ENCODE measurements at regions not wholly inside any gene's neighbourhood (a gene's known extent, or its start where the extent isn't known, plus 50 kb on each side); places are given as distances from the start of the nearest gene placed in this dataset.

DNA sequence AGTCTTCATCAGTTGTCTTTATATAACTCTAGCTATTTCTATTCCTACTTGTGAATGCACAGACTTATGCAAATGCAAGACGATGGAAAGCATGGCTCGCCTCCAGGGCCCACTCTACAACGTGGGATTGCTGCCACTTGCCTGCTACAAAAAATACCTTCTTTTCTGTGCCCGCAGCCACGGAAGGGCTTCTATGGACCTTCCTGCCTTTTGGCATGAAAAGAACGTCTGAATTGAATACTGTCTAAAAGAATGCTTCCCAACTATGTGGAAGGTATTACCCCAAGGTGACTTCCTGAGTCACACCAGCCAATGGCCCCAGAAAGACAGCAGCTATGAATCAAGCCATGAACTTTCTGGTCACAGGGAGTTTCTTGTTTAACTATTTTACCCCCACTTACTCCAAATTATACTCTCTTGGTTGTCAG is 261.2 kb downstream of the HIVEP2 start:
- no peak for DNase-seq

DNA sequence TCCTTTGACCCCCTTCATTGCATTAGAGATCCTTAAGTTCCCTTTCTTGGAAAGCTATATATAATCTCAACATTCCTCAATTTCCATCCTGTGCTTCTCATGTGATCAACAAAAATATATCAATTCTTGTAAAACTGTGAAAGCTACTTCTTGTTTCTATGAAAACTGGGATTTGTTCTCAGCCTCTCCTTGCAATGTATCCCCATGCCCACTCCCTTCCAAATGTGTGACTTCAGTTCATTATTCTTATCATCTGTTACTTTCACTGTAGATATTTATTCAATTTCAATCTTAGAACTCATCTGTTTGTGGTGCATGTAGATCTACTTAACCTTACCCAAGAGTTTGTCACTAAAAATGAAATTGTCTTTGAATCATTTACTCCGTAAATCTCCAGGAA is 260.6 kb downstream of the HIVEP2 start:
- no peak for DNase-seq

DNA sequence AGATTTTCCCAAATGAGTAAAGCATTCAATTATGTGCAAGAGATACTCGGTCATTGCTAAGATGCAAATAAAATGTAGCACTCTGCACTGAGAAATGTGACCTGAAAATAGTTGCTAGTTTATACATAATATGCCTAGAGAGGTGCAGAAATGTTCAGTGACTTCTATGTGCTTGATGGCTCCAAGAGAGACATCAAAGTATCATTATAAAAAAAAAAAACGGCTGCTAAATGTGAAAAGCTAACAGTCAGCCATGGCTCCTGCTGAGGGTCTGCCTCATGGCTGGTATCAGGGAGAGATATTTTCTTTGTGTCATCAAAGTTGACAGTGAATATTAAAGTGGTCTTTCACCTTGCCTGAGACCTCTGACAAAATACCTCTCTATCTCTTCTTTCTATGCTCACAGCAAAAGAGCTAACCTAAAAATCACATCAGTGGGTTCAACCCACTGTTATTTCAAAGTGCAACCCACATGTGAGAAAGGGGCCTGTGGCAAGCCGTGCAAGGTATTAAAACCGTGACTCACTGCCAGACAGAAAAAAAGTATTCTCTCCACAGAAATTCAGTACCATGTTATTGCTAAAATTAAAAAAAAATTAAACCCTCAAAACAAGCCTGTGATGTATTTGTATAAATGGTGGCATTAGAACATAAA is 259.0 kb downstream of the HIVEP2 start:
- DNase-seq = no peak

DNA sequence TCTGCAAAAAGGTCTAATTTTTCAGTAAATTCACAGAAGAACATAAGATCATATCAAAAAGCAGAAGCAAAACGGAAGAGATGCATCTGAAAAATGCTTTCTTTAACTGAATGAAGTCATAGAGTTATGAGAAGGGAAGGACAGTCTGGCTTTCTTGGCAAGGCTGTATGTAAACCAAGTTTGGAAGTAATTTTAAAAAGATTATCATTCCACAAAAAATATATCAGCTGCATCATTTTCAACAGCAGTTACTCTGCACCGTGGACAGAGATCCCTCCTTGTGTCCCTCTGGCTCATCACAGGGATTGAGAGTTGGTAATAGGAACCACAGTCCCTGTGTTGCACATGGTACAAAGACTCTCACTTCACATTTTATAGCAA is 258.5 kb downstream of the HIVEP2 start:
- DNase-seq = no peak

DNA sequence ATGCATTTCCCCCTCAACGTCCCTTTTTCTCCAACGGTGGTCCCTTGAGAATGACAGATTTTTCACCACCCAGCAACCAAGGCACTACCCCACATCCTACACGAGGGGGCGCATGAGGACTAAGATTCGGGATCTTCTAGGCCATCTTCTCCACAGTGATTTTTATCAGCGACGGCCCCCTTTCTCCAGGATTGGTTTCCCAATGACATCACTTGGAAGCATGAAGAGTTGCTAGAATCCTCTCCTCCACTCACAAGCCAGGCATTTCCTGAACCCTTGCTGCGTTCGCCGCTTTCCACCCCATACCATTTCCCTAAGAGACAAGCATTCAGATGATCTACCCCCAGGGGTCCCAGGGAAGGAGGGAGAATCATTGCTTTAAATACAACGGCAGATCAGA is 252.0 kb downstream of the HIVEP2 start:
- DNase-seq = peak; percentile 40

DNA sequence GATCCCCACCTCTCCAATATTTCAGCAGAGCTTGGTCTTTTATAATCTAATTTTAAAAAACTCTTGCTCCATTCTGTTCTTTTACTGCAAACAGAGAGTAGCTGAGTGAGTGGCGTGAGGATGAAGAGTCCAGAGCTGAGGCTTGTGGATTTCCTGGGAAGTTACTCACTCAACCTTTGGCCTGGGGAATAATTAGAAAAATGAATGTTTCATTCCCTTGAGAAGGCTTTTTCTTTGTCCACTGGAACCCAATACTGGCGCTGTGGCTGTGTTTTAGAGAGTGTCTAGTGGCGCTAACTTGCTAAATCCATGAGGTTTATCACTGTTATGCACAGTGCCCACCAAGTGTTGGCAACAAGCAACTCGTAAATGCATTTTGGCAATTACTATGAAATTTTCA is 251.5 kb downstream of the HIVEP2 start:
- DNase-seq = no peak

DNA sequence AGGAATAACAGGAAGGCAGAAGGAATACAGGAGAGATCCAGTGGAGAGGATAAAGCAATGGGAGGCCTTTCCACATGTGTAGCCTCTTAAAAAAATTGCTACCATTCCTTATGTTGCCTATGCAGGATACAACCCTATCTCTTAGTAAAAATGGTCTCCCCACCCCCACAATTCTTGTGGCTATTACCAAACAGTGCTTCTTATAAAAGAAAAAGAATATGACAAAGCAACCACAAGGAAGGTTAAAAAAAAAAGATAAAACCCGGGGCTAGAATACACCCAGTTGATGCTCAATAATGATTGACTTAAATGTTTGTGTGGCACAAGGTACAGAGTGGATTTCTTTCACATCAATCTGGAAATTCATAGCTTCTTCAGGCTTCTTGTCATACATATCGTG is 250.9 kb downstream of the HIVEP2 start:
- no peak for DNase-seq

DNA sequence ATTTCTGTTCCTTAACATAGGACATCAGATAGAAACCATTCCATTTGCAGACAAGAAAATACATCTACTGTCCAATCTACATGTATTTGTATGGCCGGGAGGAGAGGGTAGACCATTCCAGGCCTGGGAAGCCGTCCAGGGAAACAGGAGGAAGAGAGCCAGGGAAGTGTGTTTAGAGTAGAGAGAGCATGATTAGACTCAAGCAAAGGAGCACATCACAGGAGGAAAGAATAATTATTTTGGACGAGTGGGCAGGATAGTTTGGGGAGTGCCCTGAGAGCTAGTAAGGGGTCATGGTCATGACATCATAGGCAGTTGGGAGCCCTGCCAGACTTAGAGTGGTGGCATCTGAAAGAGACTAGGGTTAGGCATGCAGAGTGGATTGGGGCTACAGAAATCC is 250.0 kb downstream of the HIVEP2 start:
- no peak for DNase-seq

DNA sequence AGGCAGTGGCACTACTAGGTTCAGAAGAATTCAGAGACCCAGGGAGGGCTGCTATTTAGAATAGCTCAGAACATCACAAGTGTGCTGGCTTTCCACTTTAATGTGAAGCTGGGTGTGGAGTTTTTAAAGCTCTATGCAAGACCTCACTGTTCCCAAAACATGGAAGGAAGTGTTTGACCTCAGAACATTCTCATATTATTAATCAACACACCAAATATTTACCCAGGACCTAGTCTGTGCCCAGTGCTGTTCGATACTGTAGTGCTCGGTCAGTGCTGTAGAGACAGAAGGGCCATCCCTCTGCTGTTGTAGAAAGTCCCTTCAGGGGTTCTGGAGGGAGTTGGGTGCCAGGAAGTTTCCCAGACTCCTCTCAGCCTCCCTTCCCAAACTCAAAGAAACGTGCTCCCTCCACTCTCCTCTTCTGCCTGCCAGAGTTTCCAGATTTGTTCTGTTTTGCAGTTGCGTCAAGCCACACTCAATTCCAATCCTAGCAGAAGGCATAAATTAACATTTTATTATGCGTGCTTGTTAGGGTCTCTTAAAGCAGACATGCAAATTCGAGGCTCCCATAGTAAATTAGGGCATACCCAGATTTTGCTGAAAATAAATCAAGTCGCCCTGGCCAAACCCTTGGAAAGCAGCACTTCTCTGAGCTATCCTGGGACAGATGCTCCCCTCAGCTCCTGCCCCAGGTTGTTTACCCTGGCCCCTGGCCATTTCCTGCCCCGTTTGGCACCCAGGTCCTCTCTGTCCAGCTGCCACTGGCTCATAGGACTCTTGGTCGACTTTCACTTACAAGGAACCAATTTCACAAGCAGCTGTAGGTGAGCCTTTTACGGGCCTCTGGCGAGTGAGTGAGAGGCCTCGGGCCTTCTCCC is 248.6 kb downstream of the HIVEP2 start:
- DNase-seq = no peak

DNA sequence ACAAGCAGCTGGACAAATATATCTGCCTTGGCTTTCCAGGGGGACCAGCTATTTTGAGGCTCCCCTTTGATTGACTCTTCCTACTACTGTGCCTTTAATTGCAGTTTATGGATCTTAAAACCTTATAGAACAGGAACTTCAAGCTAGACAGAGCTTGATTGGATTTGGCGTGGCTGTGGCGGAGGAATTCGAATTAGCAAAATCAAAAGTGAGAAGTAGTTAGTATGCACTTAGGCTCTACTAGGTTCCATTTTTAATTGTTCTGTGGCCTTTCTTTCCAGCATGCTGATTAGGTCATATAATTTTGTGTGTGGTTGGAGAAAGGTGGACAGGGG is 248.0 kb downstream of the HIVEP2 start:
- DNase-seq = no peak

DNA sequence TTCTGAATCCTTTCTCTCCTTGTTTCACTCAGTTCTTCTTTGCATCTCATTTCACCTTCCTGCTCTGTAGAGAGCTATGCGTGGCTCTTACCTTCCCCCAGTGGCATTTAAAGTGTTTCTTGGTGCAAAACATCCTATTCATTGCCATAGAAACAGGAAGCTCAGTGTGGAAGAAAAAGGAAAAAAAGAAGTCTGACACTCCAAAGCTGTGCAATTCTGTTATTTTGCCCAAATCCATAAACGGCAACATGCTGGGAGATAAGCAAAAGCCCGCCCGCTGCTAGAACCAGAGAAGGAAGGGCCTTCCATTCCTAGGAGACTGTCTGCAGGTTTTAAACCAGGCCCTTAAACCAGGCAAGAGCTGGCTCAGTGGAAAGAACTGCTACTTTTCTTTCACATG is 247.1 kb downstream of the HIVEP2 start:
- no peak for DNase-seq

DNA sequence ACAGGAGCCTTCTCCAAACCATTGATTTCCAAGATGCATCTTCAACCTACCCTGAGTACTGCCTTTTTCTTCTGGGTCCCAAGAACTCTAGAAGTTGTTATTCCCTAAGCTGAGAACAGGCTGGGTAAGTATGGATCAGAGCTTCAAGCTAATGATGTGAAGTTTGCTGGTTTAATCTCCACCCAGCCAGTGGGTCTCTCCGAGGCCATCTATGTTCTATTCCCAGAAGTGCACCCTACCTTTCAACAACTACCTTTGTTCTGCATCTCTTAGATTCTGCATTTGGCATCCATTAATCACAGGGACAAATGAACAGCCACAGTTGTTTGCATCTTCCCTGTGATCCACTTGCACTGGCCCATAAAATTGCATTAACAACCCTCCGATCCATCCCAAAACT is 246.2 kb downstream of the HIVEP2 start:
- DNase-seq = no peak

DNA sequence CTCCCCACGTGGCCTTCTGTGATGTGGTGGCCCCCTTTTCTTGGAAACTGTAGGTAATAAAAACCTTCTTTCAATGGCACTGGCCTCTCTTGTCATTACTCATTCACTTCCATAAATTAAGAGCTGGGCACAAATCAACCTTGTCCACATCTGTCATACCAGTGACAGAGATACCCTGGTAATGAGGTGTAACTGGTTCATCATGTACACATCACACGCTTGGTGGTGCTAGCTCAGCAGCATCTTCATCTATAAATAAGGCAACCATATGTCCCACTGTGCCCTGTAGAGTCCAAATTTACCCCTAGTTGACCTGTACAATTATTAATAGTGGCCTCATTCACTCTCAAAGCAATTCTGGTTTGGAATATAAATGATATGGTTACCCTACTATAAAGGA is 245.6 kb downstream of the HIVEP2 start:
- no peak for DNase-seq

DNA sequence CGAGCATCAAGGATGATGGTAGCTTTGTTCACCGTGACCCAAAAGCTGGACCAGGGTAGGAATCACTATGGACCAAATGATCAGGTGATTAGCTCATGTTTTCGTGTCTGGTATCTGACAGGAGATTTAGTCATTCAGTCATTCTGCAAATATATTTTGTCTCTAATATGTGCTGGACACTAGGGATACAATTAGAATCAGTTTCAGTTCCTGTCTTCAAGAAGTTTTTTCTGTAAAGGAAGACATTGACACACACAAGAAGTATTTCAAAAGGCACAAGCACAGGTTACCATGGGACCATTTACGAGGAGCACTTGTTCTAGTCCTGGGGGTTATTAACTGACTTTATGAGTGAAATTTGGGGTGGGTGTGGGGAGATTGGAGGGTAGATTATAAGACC is 244.9 kb downstream of the HIVEP2 start:
- DNase-seq = no peak

DNA sequence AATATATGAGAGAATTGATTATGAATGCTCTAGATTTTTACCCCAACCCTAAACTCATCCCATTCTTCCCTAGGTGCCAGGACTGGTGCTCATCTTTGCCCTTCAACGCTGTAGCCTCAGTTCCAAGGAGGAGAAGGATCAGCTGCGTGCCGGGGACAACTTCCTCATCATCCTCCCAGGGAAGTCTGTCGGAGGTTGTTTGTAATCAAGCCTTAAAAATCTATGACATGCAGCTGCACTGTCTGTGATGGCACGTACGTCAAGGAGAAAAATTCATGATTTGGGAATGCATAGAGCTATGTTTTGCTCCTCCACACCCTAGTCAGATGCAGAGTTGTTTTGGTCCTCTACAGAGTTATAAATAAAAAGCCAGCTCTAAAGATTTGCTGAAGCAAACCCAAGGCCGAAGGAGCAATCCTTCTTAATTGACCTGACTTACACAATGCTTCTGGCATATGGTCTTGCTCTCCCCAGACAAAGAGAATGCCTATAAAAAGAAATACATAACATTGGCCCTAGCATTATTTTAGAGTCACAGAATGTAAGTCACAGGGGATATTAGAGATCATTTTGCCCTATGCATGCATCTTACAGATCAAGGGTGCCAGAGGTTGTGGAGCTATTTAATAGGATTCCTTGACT is 244.2 kb downstream of the HIVEP2 start:
- DNase-seq = no peak
